Gastrocnemius medialis (tissue), 4 donors: ENCODE measurements at regions not wholly inside any gene's neighbourhood (a gene's known extent, or its start where the extent isn't known, plus 50 kb on each side); places are given as distances from the start of the nearest gene placed in this dataset.

Experiments used
- ATAC-seq, 2 donors: fragments of 150-250 bp; one replicate each; pipeline ENCODE4 v1.9.1; 2016
- DNase-seq, 2 donors: peaks; one replicate each; pipeline ENCODE4 v3.0.0-alpha.2; 2019
- H3K27ac ChIP-seq, 4 donors: fragments of 200-600 bp; sonication (generic); 1 replicate in 1 of 4; 2 replicates in 3 of 4; pipeline ENCODE4 v1.5.1; 2016 to 2018; ENCODE audit warnings: mild to moderate bottlenecking in 2 of 4, moderate library complexity in 1 of 4
- H3K27me3 ChIP-seq, 3 donors: fragments of 200-600 bp; sonication (generic) in 2 of 3; 1 replicate in 1 of 3; 2 replicates in 2 of 3; pipeline versions ENCODE4 v1.5.1 to v1.6.0; 2016 to 2019; ENCODE audit warnings: mild to moderate bottlenecking in 1 of 3, moderate library complexity in 1 of 3
- H3K36me3 ChIP-seq, 2 donors: fragments of 200-600 bp; sonication (generic) in 1 of 2; one replicate each; pipeline ENCODE4 v1.5.1; 2017 to 2018
- H3K4me1 ChIP-seq, 2 donors: fragments of 200-600 bp; sonication (generic) in 1 of 2; one replicate each; pipeline ENCODE4 v1.5.1; 2016 to 2017; ENCODE audit warnings: mild to moderate bottlenecking in 2 of 2
- H3K4me3 ChIP-seq, 4 donors: fragments of 200-600 bp; sonication (generic) in 3 of 4; 1 replicate in 1 of 4; 2 replicates in 3 of 4; pipeline ENCODE4 v1.5.1; 2016 to 2019; ENCODE audit warnings: mild to moderate bottlenecking in 2 of 4
- H3K9me3 ChIP-seq, 3 donors: fragments of 200-600 bp; sonication (generic) in 2 of 3; 1 replicate in 1 of 3; 2 replicates in 2 of 3; pipeline ENCODE4 v1.5.1; 2016 to 2019
- CTCF ChIP-seq, 5 experiments: fragments of 450-650 bp in 3 of 5; fragments of 200-600 bp in 2 of 5; sonication (generic) in 2 of 5; IDR thresholded peaks in 4 of 5; conservative IDR thresholded peaks in 1 of 5; 1 replicate in 4 of 5; 2 replicates in 1 of 5; pipeline ENCODE4 v1.5.1; 2016 to 2019; ENCODE audit warnings: antibody characterized with exemption in 5 of 5, mild to moderate bottlenecking in 3 of 5, moderate library complexity in 3 of 5
- POLR2A ChIP-seq, 2 donors: fragments of 450-650 bp; IDR thresholded peaks; one replicate each; pipeline ENCODE4 v1.6.1; 2017; ENCODE audit warnings: antibody characterized with exemption in 2 of 2, mild to moderate bottlenecking in 2 of 2, moderate library complexity in 2 of 2
- in situ Hi-C, 4 donors: fragments of 200-750 bp; cut with MboI; loops; one replicate each; pipeline versions ENCODE4 v1.15.0 to v1.8.0; 2017; ENCODE audit warnings: low sequenced_read_pairs in 4 of 4
- intact Hi-C: fragments of 100-400 bp; cut with DNase I; formaldehyde crosslinking; loops from one replicate; pipeline ENCODE4 v1.15.1; 2023; ENCODE audit warnings: low total_unique reads

- in situ Hi-C loops, result no loop called here
- no peaks in the 10 kb centered on the region for H3K4me1 ChIP-seq
- H3K9me3 ChIP-seq, result no peaks in the 10 kb centered on the region
- ATAC-seq (no peak), DNase-seq (no peak)
- TF ChIP-seq POLR2A (IDR thresholded peaks at IDR 0.05) (no peak), CTCF (IDR thresholded peaks at IDR 0.05 in 4 of 5, conservative IDR thresholded peaks at IDR 0.05 in 1 of 5) (no peak)
- no peak overlapping the region for H3K27ac ChIP-seq
- no peaks in the 10 kb centered on the region for H3K36me3 ChIP-seq
- H3K27me3 ChIP-seq, result no peaks in the 10 kb centered on the region
- intact Hi-C loops, result no loop called here
- H3K4me3 ChIP-seq, result no peak overlapping the region
Measured at GRCh38 chr22:49178246-49179005, 649.2 kb downstream of the BRD1 start.

GRCh38 chr22:49177666-49178065 is 650.0 kb downstream of the BRD1 start:
- Histone ChIP-seq H3K27me3 (no peaks in the 10 kb centered on the region), H3K4me3 (no peak overlapping the region), H3K4me1 (no peaks in the 10 kb centered on the region), H3K36me3 (no peaks in the 10 kb centered on the region), H3K27ac (no peak overlapping the region), H3K9me3 (no peaks in the 10 kb centered on the region)
- DNase-seq (no peak), ATAC-seq (no peak)
- intact Hi-C loops (no loop called here), in situ Hi-C loops (no loop called here)
- TF ChIP-seq CTCF (IDR thresholded peaks at IDR 0.05 in 4 of 5, conservative IDR thresholded peaks at IDR 0.05 in 1 of 5) (no peak), POLR2A (IDR thresholded peaks at IDR 0.05) (no peak)

GRCh38 chr22:49176956-49177355 is 650.7 kb downstream of the BRD1 start:
- ATAC-seq (no peak), DNase-seq (no peak)
- in situ Hi-C loops (no loop called here), intact Hi-C loops (no loop called here)
- Histone ChIP-seq H3K36me3 (no peaks in the 10 kb centered on the region), H3K4me3 (no peak overlapping the region), H3K4me1 (no peaks in the 10 kb centered on the region), H3K27ac (no peak overlapping the region), H3K27me3 (no peaks in the 10 kb centered on the region), H3K9me3 (no peaks in the 10 kb centered on the region)
- TF ChIP-seq CTCF (IDR thresholded peaks at IDR 0.05 in 4 of 5, conservative IDR thresholded peaks at IDR 0.05 in 1 of 5) (no peak), POLR2A (IDR thresholded peaks at IDR 0.05) (no peak)

- in situ Hi-C loops, result no loop called here
- Histone ChIP-seq H3K27me3 (no peaks in the 10 kb centered on the region), H3K27ac (no peak overlapping the region), H3K9me3 (no peaks in the 10 kb centered on the region), H3K4me3 (no peak overlapping the region), H3K4me1 (no peaks in the 10 kb centered on the region), H3K36me3 (no peaks in the 10 kb centered on the region)
- DNase-seq, result no peak
- ATAC-seq, result no peak
- intact Hi-C loops, result no loop called here
- TF ChIP-seq CTCF (IDR thresholded peaks at IDR 0.05 in 4 of 5, conservative IDR thresholded peaks at IDR 0.05 in 1 of 5) (no peak), POLR2A (IDR thresholded peaks at IDR 0.05) (no peak)
Measured at GRCh38 chr22:49170053-49170452, 657.6 kb downstream of the BRD1 start.
